Sigmoid colon (tissue), 4 donors: ENCODE measurements at regions not wholly inside any gene's neighbourhood (a gene's known extent, or its start where the extent isn't known, plus 50 kb on each side); places are given as distances from the start of the nearest gene placed in this dataset.

ENCODE experiments used
- POLR2A ChIP-seq, 2 donors: fragments of 450-650 bp; IDR thresholded peaks; one replicate each; pipeline ENCODE4 v1.6.1; 2016; ENCODE audit warnings: antibody characterized with exemption in 2 of 2, mild to moderate bottlenecking in 2 of 2, moderate library complexity in 2 of 2
- POLR2AphosphoS5 ChIP-seq, 4 donors: sonication (generic); formaldehyde crosslinking; IDR thresholded peaks; one replicate each; pipeline ENCODE4 v1.6.1; 2017; ENCODE audit warnings: antibody characterized with exemption in 4 of 4
- TF ChIP-seq, protein P1 (sequence below), 4 experiments: fragments of 450-650 bp in 3 of 4; fragments of 200-600 bp in 1 of 4; IDR thresholded peaks; one replicate each; pipeline ENCODE4 v1.5.1; 2016 to 2019; ENCODE audit warnings: antibody characterized with exemption in 4 of 4, mild to moderate bottlenecking in 3 of 4, moderate library complexity in 2 of 4

DNA sequence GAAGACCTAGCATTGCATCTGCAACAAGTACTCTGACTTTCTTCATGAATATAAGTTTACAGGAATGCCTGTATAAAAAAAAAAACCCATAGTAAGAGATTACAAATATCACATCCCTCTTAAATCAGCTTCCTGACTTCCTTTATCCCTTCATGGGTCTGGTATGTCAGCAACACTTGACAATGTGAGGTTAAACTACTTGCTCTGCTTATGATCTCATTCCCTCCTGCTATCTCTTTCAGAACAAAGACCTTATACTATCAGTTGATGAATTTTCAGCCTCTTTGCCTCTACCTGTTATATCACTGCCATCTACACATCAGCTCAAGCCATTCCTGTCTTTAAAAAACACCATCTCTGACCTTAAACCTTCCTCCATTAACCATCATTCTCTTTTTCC, 130.9 kb upstream of the SAMSN1 start:
- TF ChIP-seq, protein P1, sequence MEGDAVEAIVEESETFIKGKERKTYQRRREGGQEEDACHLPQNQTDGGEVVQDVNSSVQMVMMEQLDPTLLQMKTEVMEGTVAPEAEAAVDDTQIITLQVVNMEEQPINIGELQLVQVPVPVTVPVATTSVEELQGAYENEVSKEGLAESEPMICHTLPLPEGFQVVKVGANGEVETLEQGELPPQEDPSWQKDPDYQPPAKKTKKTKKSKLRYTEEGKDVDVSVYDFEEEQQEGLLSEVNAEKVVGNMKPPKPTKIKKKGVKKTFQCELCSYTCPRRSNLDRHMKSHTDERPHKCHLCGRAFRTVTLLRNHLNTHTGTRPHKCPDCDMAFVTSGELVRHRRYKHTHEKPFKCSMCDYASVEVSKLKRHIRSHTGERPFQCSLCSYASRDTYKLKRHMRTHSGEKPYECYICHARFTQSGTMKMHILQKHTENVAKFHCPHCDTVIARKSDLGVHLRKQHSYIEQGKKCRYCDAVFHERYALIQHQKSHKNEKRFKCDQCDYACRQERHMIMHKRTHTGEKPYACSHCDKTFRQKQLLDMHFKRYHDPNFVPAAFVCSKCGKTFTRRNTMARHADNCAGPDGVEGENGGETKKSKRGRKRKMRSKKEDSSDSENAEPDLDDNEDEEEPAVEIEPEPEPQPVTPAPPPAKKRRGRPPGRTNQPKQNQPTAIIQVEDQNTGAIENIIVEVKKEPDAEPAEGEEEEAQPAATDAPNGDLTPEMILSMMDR (IDR thresholded peaks at IDR 0.05) = no peak
- TF ChIP-seq POLR2AphosphoS5 (IDR thresholded peaks at IDR 0.05) (no peak), POLR2A (IDR thresholded peaks at IDR 0.05) (no peak)
